Esophagus squamous epithelium (tissue), 4 donors: ENCODE measurements at regions not wholly inside any gene's neighbourhood (a gene's known extent, or its start where the extent isn't known, plus 50 kb on each side); places are given as distances from the start of the nearest gene placed in this dataset.

Experiments
- POLR2A ChIP-seq, 4 donors: fragments of 450-650 bp; IDR thresholded peaks; one replicate each; pipeline ENCODE4 v1.6.1; 2017; ENCODE audit warnings: antibody characterized with exemption in 4 of 4, mild to moderate bottlenecking in 4 of 4, moderate library complexity in 3 of 4
- TF ChIP-seq, protein P1 (sequence below), 6 experiments: fragments of 450-650 bp in 4 of 6; fragments of 200-600 bp in 2 of 6; sonication (generic) in 2 of 6; IDR thresholded peaks; one replicate each; pipeline ENCODE4 v1.5.1; 2016 to 2019; ENCODE audit warnings: antibody characterized with exemption in 6 of 6, mild to moderate bottlenecking in 4 of 6, moderate library complexity in 4 of 6

DNA sequence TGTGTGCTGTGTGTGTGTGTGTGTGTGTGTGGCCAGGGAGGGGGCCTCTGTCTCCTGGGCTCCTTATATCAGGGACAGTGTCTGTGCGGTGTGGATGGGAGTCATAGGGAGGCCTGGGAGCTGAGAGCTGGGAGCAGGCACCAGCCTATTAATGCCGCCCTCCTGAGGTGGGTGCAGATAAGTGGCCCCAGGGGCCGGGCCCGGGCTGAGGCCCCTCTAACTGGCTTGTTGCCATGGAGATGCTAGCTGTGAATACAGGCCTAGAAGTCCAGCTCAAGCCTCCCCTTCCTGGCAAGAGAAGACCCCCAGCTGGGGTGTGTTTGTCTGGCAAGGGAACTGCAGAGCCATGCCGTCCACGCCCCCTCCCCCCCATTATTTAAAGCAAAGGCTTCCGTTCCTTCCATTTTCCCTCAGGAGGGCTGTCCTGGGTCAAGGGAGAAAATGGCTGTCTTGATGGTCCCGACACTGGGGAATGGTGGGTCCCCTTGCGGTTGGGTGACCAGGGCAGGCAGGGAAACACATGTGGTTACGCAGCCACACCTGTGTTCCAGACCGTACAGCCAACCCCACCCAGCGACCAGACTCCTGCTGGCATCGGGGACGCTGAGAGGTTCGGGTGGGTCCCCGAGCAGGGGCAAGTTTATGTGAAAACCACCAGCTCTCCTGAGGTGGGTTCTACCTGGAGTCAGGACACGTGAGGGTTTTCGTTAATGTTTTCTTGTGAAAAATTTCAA, 141.1 kb downstream of the MRM1 start:
- TF ChIP-seq, protein P1, sequence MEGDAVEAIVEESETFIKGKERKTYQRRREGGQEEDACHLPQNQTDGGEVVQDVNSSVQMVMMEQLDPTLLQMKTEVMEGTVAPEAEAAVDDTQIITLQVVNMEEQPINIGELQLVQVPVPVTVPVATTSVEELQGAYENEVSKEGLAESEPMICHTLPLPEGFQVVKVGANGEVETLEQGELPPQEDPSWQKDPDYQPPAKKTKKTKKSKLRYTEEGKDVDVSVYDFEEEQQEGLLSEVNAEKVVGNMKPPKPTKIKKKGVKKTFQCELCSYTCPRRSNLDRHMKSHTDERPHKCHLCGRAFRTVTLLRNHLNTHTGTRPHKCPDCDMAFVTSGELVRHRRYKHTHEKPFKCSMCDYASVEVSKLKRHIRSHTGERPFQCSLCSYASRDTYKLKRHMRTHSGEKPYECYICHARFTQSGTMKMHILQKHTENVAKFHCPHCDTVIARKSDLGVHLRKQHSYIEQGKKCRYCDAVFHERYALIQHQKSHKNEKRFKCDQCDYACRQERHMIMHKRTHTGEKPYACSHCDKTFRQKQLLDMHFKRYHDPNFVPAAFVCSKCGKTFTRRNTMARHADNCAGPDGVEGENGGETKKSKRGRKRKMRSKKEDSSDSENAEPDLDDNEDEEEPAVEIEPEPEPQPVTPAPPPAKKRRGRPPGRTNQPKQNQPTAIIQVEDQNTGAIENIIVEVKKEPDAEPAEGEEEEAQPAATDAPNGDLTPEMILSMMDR (IDR thresholded peaks at IDR 0.05): no peak
- no peak for TF ChIP-seq POLR2A (IDR thresholded peaks at IDR 0.05)
